GM12878 (cell line): ENCODE measurements at regions not wholly inside any gene's neighbourhood (a gene's known extent, or its start where the extent isn't known, plus 50 kb on each side); places are given as distances from the start of the nearest gene placed in this dataset.

ENCODE experiments used
- ATAC-seq: fragments of 200-7000 bp; cut with Tn5 transposase; 3 replicates; pipeline ENCODE4 v1.9.1; 2020; ENCODE audit warnings: mild to moderate bottlenecking, moderate library complexity
- BruUV-seq: library from RNA; stranded (reverse); fragments of 400-500 nt; replicated peaks from 2 replicates; lab custom pipeline; 2021; lab: Mats Ljungman, UMichigan
- CTCF ChIA-PET: fragments of 300-600 bp; sonication (Branson Sonifier 250); formaldehyde crosslinking; extraction: SDS; loops from one replicate; lab custom pipeline; 2021; ENCODE audit warnings: inconsistent platforms; lab: Yijun Ruan, JAX
- POLR2A ChIA-PET: fragments of 350-600 bp; formaldehyde crosslinking; extraction: SDS; loops from one replicate; lab custom pipeline; 2021; ENCODE audit warnings: inconsistent platforms; lab: Charles Lee
- RAD21 ChIA-PET: fragments of 300-600 bp; sonication (Branson Sonifier 250); formaldehyde crosslinking; loops from one replicate; lab custom pipeline; 2023; ENCODE audit warnings: antibody characterized with exemption; ENCODE audit not compliant: unreplicated experiment; lab: Charles Lee
- SMC1A ChIA-PET: fragments of 300-600 bp; sonication (Branson Sonifier 250); formaldehyde crosslinking; loops from one replicate; lab custom pipeline; 2023; ENCODE audit not compliant: unreplicated experiment, uncharacterized antibody; lab: Charles Lee
- DNase-seq: peaks from one replicate; pipeline ENCODE4 v3.0.0-alpha.2; 2011; ENCODE audit warnings: low read depth, low spot score
- FAIRE-seq: peaks from 3 replicates; lab custom pipeline; 2011; peaks lifted over from hg19 to GRCh38; lab: Jason Lieb, UNC
- H2AFZ ChIP-seq: 2 replicates; pipeline ENCODE4 v1.6.0; 2011; ENCODE audit warnings: low read depth, low read length, control low read depth; ENCODE audit not compliant: control insufficient read depth
- H3K27ac ChIP-seq: 2 replicates; pipeline ENCODE4 v1.5.1; 2011; ENCODE audit warnings: control low read depth; ENCODE audit not compliant: control insufficient read depth, insufficient read depth
- H3K27me3 ChIP-seq, 2 experiments: replicated peaks in 1 of 2; 2 replicates each; pipeline versions ENCODE4 v1.6.0 to v1.6.1; 2011; ENCODE audit warnings: low read length in 1 of 2; ENCODE audit not compliant: control insufficient read depth in 2 of 2, insufficient read depth in 2 of 2
- H3K36me3 ChIP-seq, 2 experiments: 2 replicates each; pipeline ENCODE4 v1.5.1; 2011; ENCODE audit warnings: low read length in 1 of 2; ENCODE audit not compliant: control insufficient read depth in 2 of 2, insufficient read depth in 2 of 2
- H3K4me1 ChIP-seq: 2 replicates; pipeline ENCODE4 v1.6.1; 2011; ENCODE audit warnings: mild to moderate bottlenecking, low read length, moderate library complexity, mixed read lengths; ENCODE audit not compliant: control insufficient read depth, insufficient read depth
- H3K4me2 ChIP-seq: 2 replicates; pipeline ENCODE4 v1.6.0; 2011; ENCODE audit warnings: control low read depth; ENCODE audit not compliant: control insufficient read depth, insufficient read depth
- H3K4me3 ChIP-seq: fragments of 200-600 bp; sonication (generic); 2 replicates; pipeline ENCODE4 v1.5.1; 2016
- H3K79me2 ChIP-seq: 2 replicates; pipeline ENCODE4 v1.6.0; 2011; ENCODE audit warnings: low read length; ENCODE audit not compliant: control insufficient read depth, insufficient read depth
- H3K9ac ChIP-seq: 2 replicates; pipeline ENCODE4 v1.8.0; 2011; ENCODE audit warnings: low read length, control low read depth, mixed read lengths; ENCODE audit not compliant: control insufficient read depth, insufficient read depth
- H3K9me3 ChIP-seq: replicated peaks from 3 replicates; pipeline ENCODE4 v1.5.1; 2011; ENCODE audit warnings: mild to moderate bottlenecking, low read length; ENCODE audit not compliant: control insufficient read depth, insufficient read depth
- H4K20me1 ChIP-seq: 2 replicates; pipeline ENCODE4 v1.6.0; 2011; ENCODE audit not compliant: control insufficient read depth, insufficient read depth
- CHD2 ChIP-seq: IDR thresholded peaks from 2 replicates; pipeline ENCODE4 v1.6.1; 2011; ENCODE audit warnings: low read depth, low read length, improper control_type of control experiment, borderline replicate concordance
- CREB1 ChIP-seq: IDR thresholded peaks from 2 replicates; pipeline ENCODE4 v1.6.1; 2012; ENCODE audit warnings: low read depth, mild to moderate bottlenecking, inconsistent platforms
- CREM ChIP-seq: IDR thresholded peaks from 2 replicates; pipeline ENCODE4 v1.6.1; 2014; ENCODE audit warnings: antibody characterized with exemption, low read depth
- EED ChIP-seq: sonication (generic); IDR thresholded peaks from 2 replicates; pipeline ENCODE4 v1.6.1; 2016; ENCODE audit warnings: antibody characterized with exemption, low read depth
- FOXM1 ChIP-seq: IDR thresholded peaks from 2 replicates; pipeline ENCODE4 v1.6.1; 2012; ENCODE audit warnings: low read depth, mild to moderate bottlenecking, inconsistent platforms, low read length, moderate library complexity
- HDAC6 ChIP-seq: fragments of 200-600 bp; sonication (generic); IDR thresholded peaks from one replicate; pipeline ENCODE4 v1.8.0; 2017; ENCODE audit warnings: antibody characterized with exemption; ENCODE audit not compliant: unreplicated experiment
- KLF5 ChIP-seq: fragments of 450-650 bp; IDR thresholded peaks from 2 replicates; pipeline ENCODE4 v1.6.1; 2014; ENCODE audit warnings: mild to moderate bottlenecking; ENCODE audit not compliant: partially characterized antibody
- MYB ChIP-seq: fragments of 150-350 bp; IDR thresholded peaks from 2 replicates; pipeline ENCODE4 v1.6.1; 2014; ENCODE audit warnings: mild to moderate bottlenecking, low read depth, low read length, borderline replicate concordance
- MYC ChIP-seq: IDR thresholded peaks from 2 replicates; pipeline ENCODE4 v1.6.1; 2011; ENCODE audit warnings: mild to moderate bottlenecking, low read length, moderate library complexity, inconsistent platforms; ENCODE audit not compliant: insufficient read depth, insufficient replicate concordance, insufficient read length, severe bottlenecking
- RAD21 ChIP-seq: IDR thresholded peaks from 2 replicates; pipeline ENCODE4 v1.6.1; 2011; ENCODE audit warnings: mild to moderate bottlenecking, low read depth, low read length, moderate library complexity; ENCODE audit not compliant: insufficient read depth
- RUNX3 ChIP-seq: IDR thresholded peaks from 2 replicates; pipeline ENCODE4 v1.6.1; 2012; ENCODE audit warnings: low read length, inconsistent platforms
- SMAD1 ChIP-seq: fragments of 450-650 bp; IDR thresholded peaks from 2 replicates; pipeline ENCODE4 v1.6.1; 2018; ENCODE audit warnings: mild to moderate bottlenecking, low read depth; ENCODE audit not compliant: partially characterized antibody
- SREBF2 ChIP-seq: IDR thresholded peaks from 2 replicates; pipeline ENCODE4 v1.6.1; 2012; ENCODE audit warnings: mild to moderate bottlenecking, low read length
- SRF ChIP-seq, 2 experiments: IDR thresholded peaks; 2 replicates each; pipeline ENCODE4 v1.6.1; 2011; ENCODE audit warnings: low read depth in 2 of 2, low read length in 2 of 2, mild to moderate bottlenecking in 1 of 2, moderate library complexity in 1 of 2
- YY1 ChIP-seq: IDR thresholded peaks from 2 replicates; pipeline ENCODE4 v1.6.1; 2011; ENCODE audit warnings: low read depth, mild to moderate bottlenecking, low read length
- ZBTB33 ChIP-seq: fragments of 450-650 bp; IDR thresholded peaks from 2 replicates; pipeline ENCODE4 v1.6.1; 2017; ENCODE audit warnings: mild to moderate bottlenecking
- ZBTB40 ChIP-seq: fragments of 450-650 bp; IDR thresholded peaks from 2 replicates; pipeline ENCODE4 v1.6.1; 2016; ENCODE audit warnings: mild to moderate bottlenecking, moderate library complexity, borderline replicate concordance
- ZNF384 ChIP-seq: IDR thresholded peaks from 2 replicates; pipeline ENCODE4 v1.6.1; 2012; ENCODE audit warnings: low read depth, mild to moderate bottlenecking, low read length, improper control_type of control experiment, borderline replicate concordance
- whole genome bisulfite sequencing: methylation state at CpG from one replicate; pipeline ENCODE4 v1.1.6; 2016; ENCODE audit warnings: low lambda C conversion rate; ENCODE audit not compliant: insufficient replicate concordance, insufficient coverage; ENCODE audit errors: missing lambda C conversion rate; 5-methylcytosine and 5-hydroxymethylcytosine counted together
- in situ Hi-C: fragments of 300-500 bp; cut with MboI; formaldehyde crosslinking; loops from 9 replicates; pipeline ENCODE4 v1.14.3; 2018; ENCODE audit warnings: mixed read lengths
- intact Hi-C: fragments of 100-400 bp; cut with micrococcal nuclease; formaldehyde crosslinking; loops from one replicate; pipeline ENCODE4 v1.14.2; 2022; ENCODE audit not compliant: unreplicated experiment

GRCh38 chr10:78651287-78651686 lies 417.5 kb upstream of the ZMIZ1 start:
- H2AFZ ChIP-seq: no peak overlapping the region
- in situ Hi-C loops: no loop called here
- H3K9me3 ChIP-seq: no peaks in the 10 kb centered on the region
- H4K20me1 ChIP-seq: no peaks in the 10 kb centered on the region
- SMC1A ChIA-PET: no interaction called here
- ATAC-seq (no peak), DNase-seq (no peak), FAIRE-seq (no peak)
- H3K4me3 ChIP-seq: no peak overlapping the region
- no TSS peak for BruUV-seq
- H3K36me3 ChIP-seq: no peaks in the 10 kb centered on the region
- no peak overlapping the region for H3K9ac ChIP-seq
- WGBS: 2% methylated on average over 4 of the region's 4 CpGs
- H3K79me2 ChIP-seq: no peaks in the 10 kb centered on the region
- CTCF ChIA-PET: no interaction called here
- no peaks in the 10 kb centered on the region for H3K4me1 ChIP-seq
- H3K27me3 ChIP-seq: no peaks in the 10 kb centered on the region
- no peak overlapping the region for H3K4me2 ChIP-seq
- TF ChIP-seq CHD2 (no peak), RUNX3 (no peak), ZNF384 (no peak), SRF (IDR thresholded peaks at IDR 0.05; ENCODE audit: low read depth in 2 of 2, low read length in 2 of 2) (no peak), ZBTB40 (no peak), FOXM1 (no peak), CREM (no peak), ZBTB33 (no peak), YY1 (no peak), KLF5 (no peak), RAD21 (no peak), SMAD1 (no peak), EED (no peak), SREBF2 (no peak), MYB (no peak), MYC (no peak), HDAC6 (no peak), CREB1 (no peak)
- TF ChIP-seq, all 136 proteins: peak for 0
- POLR2A ChIA-PET: no interaction called here
- RAD21 ChIA-PET: no interaction called here
- intact Hi-C loops: no loop called here
- no peak overlapping the region for H3K27ac ChIP-seq
